ENCODE measurements at regions not wholly inside any gene's neighbourhood (a gene's known extent, or its start where the extent isn't known, plus 50 kb on each side); places are given as distances from the start of the nearest gene placed in this dataset.
"Not testable (repeated sequence)": the region's sequence is repeated elsewhere in the genome, so short reads cannot be mapped to it uniquely, and the experiment has no call there.

DNA sequence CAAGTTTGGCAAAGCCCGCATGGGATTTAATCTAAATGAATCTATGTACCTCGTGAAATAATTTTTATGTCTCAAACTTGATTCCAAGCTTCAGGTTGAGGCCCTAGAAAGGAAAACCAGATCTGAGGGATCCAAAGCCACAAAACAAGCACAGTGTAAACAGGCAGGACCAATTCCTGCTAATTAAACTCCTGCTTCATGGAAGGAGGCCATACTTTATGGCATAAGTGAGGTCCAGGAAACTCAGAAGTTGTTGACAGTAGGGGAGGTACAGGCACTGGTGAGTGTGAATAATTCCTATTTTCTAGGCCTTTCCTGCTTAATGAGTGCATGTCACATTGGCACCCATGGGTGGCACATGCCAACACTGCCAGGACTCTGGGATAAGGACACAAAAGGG is 648.6 kb upstream of the SGCD start:
- ChIA-PET POLR2A (no interaction called here), CTCF (no interaction called here)
- Mint-ChIP-seq H3K9me3 (peaks cover 3% of the 10 kb centered on the region), H3K4me1 (no peaks in the 10 kb centered on the region), H3K27me3 (no peaks in the 10 kb centered on the region), H3K4me3 (no peak overlapping the region), H3K36me3 (ENCODE audit: low read depth) (no peaks in the 10 kb centered on the region), H3K27ac (no peak overlapping the region)
- no peak for DNase-seq

- no peak overlapping the region for H3K4me3 Mint-ChIP-seq
- H3K27me3 Mint-ChIP-seq: no peaks in the 10 kb centered on the region
Measured at GRCh38 chr5:155679530-155679929, 647.4 kb upstream of the SGCD start.

DNA sequence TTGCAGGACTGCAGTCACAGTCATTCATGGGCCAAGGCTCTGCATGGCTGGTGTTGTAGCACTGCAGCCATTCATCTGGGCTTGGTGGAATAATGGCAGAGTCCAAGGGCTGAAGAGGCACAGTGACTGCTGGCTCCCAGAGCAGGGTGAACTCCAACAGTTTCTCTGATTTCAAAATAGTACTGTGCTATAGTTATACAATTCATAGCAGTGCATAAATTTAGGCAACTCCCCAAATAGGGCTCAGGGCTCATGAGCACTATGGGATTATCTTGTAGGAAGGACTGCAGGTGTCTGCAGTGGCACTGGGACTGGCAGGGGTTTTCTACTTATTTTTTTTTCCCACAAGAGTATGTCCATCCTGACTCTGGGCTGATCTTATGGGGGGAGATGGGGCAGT is 642.5 kb upstream of the SGCD start:
- Mint-ChIP-seq H3K36me3 (ENCODE audit: low read depth) (no peaks in the 10 kb centered on the region), H3K4me3 (no peak overlapping the region), H3K27me3 (no peaks in the 10 kb centered on the region), H3K27ac (no peak overlapping the region), H3K9me3 (peaks cover 2% of the 10 kb centered on the region), H3K4me1 (no peaks in the 10 kb centered on the region)
- no peak for DNase-seq
- POLR2A ChIA-PET: no interaction called here
- CTCF ChIA-PET: no interaction called here

More at GRCh38 chr5:155679530-155679929, 647.4 kb upstream of the SGCD start:
- ChIA-PET CTCF (no interaction called here), POLR2A (no interaction called here)
- H3K36me3 Mint-ChIP-seq (ENCODE audit: low read depth): no peaks in the 10 kb centered on the region
- H3K9me3 Mint-ChIP-seq: peaks cover 5% of the 10 kb centered on the region
- no peaks in the 10 kb centered on the region for H3K4me1 Mint-ChIP-seq
- H3K27ac Mint-ChIP-seq: no peak overlapping the region
- no peak for DNase-seq

DNA sequence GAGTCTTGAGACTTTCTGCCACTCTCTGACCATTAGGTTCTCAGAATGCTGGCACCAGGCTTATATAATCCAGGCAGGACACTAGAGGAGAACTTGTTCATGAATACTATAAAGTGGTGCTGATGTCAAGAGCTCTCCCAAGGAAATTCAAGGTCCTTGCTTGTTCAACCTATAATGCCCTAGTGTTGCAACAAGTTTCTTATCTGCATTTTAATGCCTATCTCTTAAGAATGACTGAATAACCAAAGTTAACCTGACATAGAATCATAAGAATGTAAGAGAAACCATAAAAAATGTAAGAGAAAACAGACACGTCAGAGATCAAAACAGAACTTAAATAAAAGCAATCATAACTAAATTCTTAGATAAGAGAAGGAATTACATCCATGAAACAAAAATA is 640.8 kb upstream of the SGCD start:
- H3K36me3 Mint-ChIP-seq (ENCODE audit: low read depth): no peaks in the 10 kb centered on the region

DNA sequence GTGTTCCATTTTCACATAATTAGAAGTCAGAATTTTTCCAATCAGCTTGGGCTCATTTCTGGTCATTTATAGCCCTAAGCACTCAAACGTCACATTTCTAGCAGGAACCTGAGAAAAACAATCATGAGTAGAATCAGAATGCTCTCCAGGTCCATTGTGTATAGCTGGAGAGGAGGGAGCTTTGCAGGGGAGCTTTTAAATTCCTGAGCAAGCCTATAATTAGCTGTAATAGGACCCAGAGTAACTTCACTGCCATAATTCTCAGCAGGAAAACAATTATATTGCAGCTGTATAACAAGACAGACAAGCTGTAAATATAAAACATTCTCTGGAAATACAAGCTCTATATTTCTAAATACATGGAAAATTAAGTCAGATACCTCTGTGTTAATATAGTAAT is 637.6 kb upstream of the SGCD start:
- ChIA-PET CTCF (no interaction called here), POLR2A (no interaction called here)
- no peaks in the 10 kb centered on the region for H3K9me3 Mint-ChIP-seq
- no peaks in the 10 kb centered on the region for H3K4me1 Mint-ChIP-seq
- no peak overlapping the region for H3K27ac Mint-ChIP-seq
- no peaks in the 10 kb centered on the region for H3K36me3 Mint-ChIP-seq (ENCODE audit: low read depth)
- H3K4me3 Mint-ChIP-seq: no peak overlapping the region
- no peaks in the 10 kb centered on the region for H3K27me3 Mint-ChIP-seq
- DNase-seq: no peak

More for the DNA sequence above, 640.8 kb upstream of the SGCD start:
- H3K9me3 Mint-ChIP-seq: peaks cover 2% of the 10 kb centered on the region
- no peak for DNase-seq
- no peaks in the 10 kb centered on the region for H3K27me3 Mint-ChIP-seq
- no peak overlapping the region for H3K4me3 Mint-ChIP-seq
- ChIA-PET CTCF (no interaction called here), POLR2A (no interaction called here)
- no peak overlapping the region for H3K27ac Mint-ChIP-seq
- H3K4me1 Mint-ChIP-seq: no peaks in the 10 kb centered on the region

DNA sequence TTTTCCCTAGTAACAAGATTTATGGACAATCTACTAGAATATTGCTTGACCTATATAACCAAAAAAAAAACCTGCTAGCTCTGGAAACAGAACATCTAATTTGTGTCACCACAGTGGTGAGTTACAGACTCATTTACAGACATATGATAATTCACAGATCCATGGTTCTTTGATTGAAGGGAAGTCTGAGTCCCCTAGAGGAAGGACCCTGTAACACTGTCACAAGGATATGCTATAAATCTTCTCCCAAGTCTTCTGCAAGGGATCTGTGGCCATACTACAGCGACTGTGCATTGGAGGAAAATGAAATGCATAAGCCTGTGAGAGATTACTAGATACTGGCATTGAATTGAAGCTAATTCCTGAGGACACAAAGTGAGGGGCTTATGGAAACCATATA is 630.6 kb upstream of the SGCD start:
- Mint-ChIP-seq H3K4me1 (no peaks in the 10 kb centered on the region), H3K36me3 (ENCODE audit: low read depth) (no peaks in the 10 kb centered on the region), H3K27me3 (no peaks in the 10 kb centered on the region), H3K27ac (no peak overlapping the region), H3K4me3 (no peak overlapping the region), H3K9me3 (no peaks in the 10 kb centered on the region)
- POLR2A ChIA-PET: no interaction called here
- CTCF ChIA-PET: no interaction called here
- DNase-seq: no peak

- no peak for DNase-seq
- ChIA-PET POLR2A (no interaction called here), CTCF (no interaction called here)
- no peak overlapping the region for H3K4me3 Mint-ChIP-seq
- H3K27me3 Mint-ChIP-seq: no peaks in the 10 kb centered on the region
- no peaks in the 10 kb centered on the region for H3K9me3 Mint-ChIP-seq
- no peak overlapping the region for H3K27ac Mint-ChIP-seq
- no peaks in the 10 kb centered on the region for H3K4me1 Mint-ChIP-seq
- H3K36me3 Mint-ChIP-seq (ENCODE audit: low read depth): no peaks in the 10 kb centered on the region
Measured at GRCh38 chr5:155697236-155697635, 629.7 kb upstream of the SGCD start.

DNA sequence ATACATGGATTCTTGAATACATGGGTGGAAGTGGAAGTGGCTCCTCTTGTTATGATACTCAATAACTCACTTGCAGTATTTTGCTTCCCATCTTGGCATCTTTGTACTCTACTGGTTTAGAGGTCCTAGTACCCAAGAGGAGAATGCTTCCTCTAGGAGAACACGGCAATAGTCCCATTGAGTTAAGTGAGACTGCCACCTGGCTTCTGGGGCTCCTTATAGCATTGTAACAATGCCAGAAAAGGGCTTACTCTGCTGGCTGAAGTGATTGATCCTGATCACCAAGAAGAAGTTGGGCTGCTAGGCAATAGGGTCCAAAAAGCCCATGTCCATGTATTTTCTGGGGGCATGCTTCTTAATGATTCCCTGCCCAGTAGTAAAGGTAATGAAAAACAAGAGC is 627.6 kb upstream of the SGCD start:
- Mint-ChIP-seq H3K4me1 (no peaks in the 10 kb centered on the region), H3K27ac (no peak overlapping the region), H3K9me3 (no peaks in the 10 kb centered on the region), H3K4me3 (no peak overlapping the region), H3K27me3 (no peaks in the 10 kb centered on the region), H3K36me3 (ENCODE audit: low read depth) (no peaks in the 10 kb centered on the region)
- POLR2A ChIA-PET: no interaction called here
- DNase-seq: no peak
- CTCF ChIA-PET: no interaction called here

DNA sequence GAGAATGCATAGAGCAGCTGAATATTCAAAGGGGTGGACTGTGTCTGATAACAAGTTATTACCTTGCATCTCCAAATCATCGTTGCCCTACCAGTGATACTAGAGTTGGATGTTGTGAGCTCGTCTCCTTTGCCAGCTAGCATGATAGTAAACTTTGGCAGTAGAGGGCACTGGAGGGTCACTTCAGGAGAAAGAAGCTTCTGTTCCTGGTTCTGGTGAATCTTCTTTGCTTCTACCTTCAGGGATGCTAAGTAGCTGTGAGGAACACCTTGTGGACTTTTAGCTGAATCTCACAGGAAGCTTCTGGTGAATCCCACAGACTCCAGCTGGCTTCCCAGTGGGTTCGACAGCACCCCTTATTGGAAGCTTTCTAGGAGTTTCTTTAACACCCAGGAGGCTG is 626.6 kb upstream of the SGCD start:
- Mint-ChIP-seq H3K36me3 (ENCODE audit: low read depth) (no peaks in the 10 kb centered on the region), H3K27me3 (no peaks in the 10 kb centered on the region), H3K4me3 (no peak overlapping the region), H3K4me1 (no peaks in the 10 kb centered on the region), H3K9me3 (no peaks in the 10 kb centered on the region), H3K27ac (no peak overlapping the region)
- no peak for DNase-seq
- POLR2A ChIA-PET: no interaction called here
- CTCF ChIA-PET: no interaction called here

DNA sequence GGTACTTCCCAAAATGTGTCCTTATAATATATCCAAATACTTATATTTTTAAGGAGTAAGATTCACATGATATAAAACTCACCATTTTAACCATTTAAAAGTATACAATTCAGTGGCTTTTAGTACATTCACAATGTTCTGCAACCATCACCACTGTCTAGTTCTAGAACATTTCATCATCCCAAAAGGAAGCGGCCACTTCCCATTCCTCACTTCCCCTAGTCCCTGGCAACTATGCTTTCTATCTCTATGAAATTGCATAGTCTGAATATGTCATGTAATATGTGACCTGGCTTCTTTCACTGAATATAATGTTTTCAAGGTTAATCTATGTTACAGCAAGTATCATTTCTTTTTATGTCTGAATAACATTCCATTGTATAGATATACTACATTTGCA is 615.1 kb upstream of the SGCD start:
- no peaks in the 10 kb centered on the region for H3K27me3 Mint-ChIP-seq
- no peak overlapping the region for H3K27ac Mint-ChIP-seq
- ChIA-PET POLR2A (no interaction called here), CTCF (no interaction called here)
- no peaks in the 10 kb centered on the region for H3K4me1 Mint-ChIP-seq
- DNase-seq: no peak
- H3K9me3 Mint-ChIP-seq: peaks cover 2% of the 10 kb centered on the region
- H3K4me3 Mint-ChIP-seq: no peak overlapping the region
- H3K36me3 Mint-ChIP-seq (ENCODE audit: low read depth): no peaks in the 10 kb centered on the region

DNA sequence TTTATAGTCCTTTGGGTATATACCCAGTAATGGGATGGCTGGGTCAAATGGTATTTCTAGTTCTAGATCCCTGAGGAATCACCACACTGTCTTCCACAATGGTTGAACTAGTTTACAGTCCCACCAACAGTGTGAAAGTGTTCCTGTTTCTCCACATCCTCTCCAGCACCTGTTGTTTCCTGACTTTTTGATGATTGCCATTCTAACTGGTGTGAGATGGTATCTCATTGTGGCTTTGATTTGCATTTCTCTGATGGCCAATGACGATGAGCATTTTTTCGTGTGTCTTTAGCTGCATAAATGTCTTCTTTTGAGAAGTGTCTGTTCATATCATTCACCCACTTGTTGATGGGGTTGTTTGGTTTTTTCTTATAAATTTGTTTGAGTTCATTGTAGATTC is 612.5 kb upstream of the SGCD start:
- H3K27ac Mint-ChIP-seq; H3K27me3 Mint-ChIP-seq; POLR2A ChIA-PET; H3K4me3 Mint-ChIP-seq; H3K4me1 Mint-ChIP-seq; H3K9me3 Mint-ChIP-seq; CTCF ChIA-PET; H3K36me3 Mint-ChIP-seq (ENCODE audit: low read depth); DNase-seq: not testable (repeated sequence)

DNA sequence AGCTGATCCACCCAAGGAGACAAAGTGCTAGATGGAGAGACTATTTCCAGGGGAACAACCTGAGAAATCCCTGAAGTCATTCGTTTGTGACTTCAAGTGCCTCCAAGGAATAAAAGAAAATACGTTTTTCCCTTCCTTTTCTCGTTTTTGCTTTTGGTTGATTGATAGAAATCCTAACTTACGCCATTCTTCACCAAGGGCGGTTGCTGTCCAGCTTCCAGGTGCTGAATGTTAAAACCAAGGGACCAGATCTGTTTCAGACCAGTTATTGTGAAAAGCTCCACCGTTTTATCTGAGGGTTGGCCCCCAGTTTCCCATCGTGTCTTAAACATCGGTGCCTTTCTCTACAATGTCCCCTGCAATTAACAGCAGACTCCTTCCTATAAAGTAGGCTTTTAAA is 600.7 kb upstream of the SGCD start:
- H3K4me3 Mint-ChIP-seq: no peak overlapping the region
- H3K36me3 Mint-ChIP-seq (ENCODE audit: low read depth): no peaks in the 10 kb centered on the region
- H3K9me3 Mint-ChIP-seq: no peaks in the 10 kb centered on the region
- no peak for DNase-seq
- POLR2A ChIA-PET: no interaction called here
- H3K4me1 Mint-ChIP-seq: no peaks in the 10 kb centered on the region
- CTCF ChIA-PET: no interaction called here
- peaks cover 35% of the 10 kb centered on the region for H3K27me3 Mint-ChIP-seq
- H3K27ac Mint-ChIP-seq: no peak overlapping the region

DNA sequence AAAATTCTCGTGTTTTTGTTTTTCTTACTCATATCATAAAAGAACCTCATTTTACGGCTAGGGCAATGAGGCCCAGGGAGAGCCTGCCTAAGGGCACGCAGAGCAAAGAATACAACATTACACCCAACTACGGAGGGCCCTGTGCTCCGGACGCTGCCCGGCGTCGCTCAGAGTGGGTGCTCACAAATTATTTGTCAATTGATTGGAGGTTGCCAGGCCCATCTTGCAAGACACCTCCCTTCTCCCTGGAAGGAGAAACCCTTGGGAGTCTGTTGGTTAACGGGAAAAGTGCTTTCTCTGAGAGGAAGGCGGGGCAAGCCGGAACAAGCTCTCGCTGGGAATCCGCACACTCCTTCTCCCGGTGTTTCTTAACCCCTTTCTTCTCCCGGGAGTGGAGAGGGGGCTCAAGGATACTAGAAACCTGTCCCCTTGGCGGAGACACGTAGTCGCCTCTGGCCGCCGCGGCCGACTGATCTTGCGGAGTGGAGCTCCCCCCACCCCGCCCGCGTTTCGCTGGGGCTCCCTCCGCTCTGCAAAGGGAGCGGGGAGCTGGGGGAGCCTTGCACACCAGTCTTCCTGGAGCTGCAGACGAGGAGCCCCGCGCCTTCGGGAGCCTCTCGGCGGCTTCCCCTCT is 599.3 kb upstream of the SGCD start:
- H3K4me3 Mint-ChIP-seq: no peak overlapping the region
- peaks cover 37% of the 10 kb centered on the region for H3K27me3 Mint-ChIP-seq
- ChIA-PET CTCF (no interaction called here), POLR2A (no interaction called here)
- H3K27ac Mint-ChIP-seq: no peak overlapping the region
- H3K4me1 Mint-ChIP-seq: no peaks in the 10 kb centered on the region
- H3K36me3 Mint-ChIP-seq (ENCODE audit: low read depth): no peaks in the 10 kb centered on the region
- no peaks in the 10 kb centered on the region for H3K9me3 Mint-ChIP-seq
- no peak for DNase-seq

DNA sequence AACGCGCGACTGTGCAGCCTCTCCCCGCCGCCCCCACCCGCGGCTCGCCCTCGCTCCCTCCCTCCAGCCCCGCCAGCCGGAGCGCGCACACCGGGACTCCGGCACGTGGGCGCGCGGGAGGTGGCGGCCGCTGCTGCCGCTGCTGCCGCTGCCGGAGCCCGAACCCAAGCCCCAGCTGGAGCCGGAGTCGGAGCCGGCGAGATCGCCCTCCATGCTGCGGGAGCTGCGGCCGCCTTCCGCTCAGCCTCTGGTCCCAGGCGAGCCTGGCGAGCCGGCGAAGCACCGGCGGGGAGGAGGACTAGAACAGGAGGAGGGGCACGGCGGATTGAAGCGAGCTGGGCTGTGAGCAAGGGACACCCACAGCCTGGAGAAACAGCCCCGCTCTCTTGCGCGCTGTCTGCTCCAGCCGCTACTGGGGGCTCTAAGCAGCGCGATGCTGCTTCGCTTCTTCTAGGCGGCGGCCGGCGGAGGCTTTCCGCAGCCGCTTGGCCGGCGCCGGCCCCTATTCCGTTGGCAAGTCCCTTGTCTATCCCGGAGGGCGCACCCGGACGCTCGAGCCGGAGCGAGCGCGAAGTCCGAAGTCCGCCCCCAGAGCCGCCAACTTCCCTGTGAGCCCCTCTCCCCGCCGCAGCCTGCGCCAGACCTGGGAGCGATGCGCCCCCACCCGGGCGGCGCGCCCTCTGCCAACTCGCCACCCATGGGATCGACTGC is 598.7 kb upstream of the SGCD start:
- Mint-ChIP-seq H3K9me3 (no peaks in the 10 kb centered on the region), H3K27me3 (peaks cover 37% of the 10 kb centered on the region), H3K27ac (no peak overlapping the region), H3K36me3 (ENCODE audit: low read depth) (no peaks in the 10 kb centered on the region), H3K4me3 (no peak overlapping the region), H3K4me1 (no peaks in the 10 kb centered on the region)
- POLR2A ChIA-PET: no interaction called here
- DNase-seq: no peak
- CTCF ChIA-PET: no interaction called here
